HG02798 (cell line): ENCODE measurements at regions not wholly inside any gene's neighbourhood (a gene's known extent, or its start where the extent isn't known, plus 50 kb on each side); places are given as distances from the start of the nearest gene placed in this dataset.
A peak's percentile ranks its signal among the peaks of the same experiment; 100 is the strongest.

Experiments
- ATAC-seq: cut with Tn5 transposase; IDR thresholded peaks from one replicate; pipeline ENCODE4 v1.9.1; 2021; ENCODE audit warnings: mild to moderate bottlenecking; ENCODE audit not compliant: unreplicated experiment, poor library complexity

DNA sequence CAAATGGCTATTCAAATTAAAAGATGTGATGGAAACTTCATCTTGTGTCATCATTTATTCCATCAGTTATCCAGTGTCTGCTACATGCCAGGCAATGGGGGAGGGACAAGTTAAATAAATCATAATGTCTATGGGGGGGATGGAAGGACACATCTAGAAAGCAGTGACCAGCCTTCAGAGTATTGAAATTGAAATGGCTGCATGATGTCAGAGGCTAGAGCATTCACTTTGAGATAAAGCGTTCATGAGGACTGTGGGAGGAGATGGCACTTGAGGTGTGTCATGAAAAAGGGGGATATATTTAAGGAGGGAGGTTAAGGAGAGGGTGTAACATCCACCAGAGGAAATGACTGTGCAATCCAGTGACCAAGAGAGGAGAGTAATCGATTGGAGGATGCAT is 50.6 kb downstream of the SLIT2 start:
- ATAC-seq = no peak

GRCh38 chr4:20305976-20306375 is 54.3 kb downstream of the SLIT2 start:
- ATAC-seq = no peak

GRCh38 chr4:20311856-20312255 is 60.2 kb downstream of the SLIT2 start:
- no peak for ATAC-seq

GRCh38 chr4:20313237-20314030 is 61.7 kb downstream of the SLIT2 start:
- peak; percentile 59 for ATAC-seq

DNA sequence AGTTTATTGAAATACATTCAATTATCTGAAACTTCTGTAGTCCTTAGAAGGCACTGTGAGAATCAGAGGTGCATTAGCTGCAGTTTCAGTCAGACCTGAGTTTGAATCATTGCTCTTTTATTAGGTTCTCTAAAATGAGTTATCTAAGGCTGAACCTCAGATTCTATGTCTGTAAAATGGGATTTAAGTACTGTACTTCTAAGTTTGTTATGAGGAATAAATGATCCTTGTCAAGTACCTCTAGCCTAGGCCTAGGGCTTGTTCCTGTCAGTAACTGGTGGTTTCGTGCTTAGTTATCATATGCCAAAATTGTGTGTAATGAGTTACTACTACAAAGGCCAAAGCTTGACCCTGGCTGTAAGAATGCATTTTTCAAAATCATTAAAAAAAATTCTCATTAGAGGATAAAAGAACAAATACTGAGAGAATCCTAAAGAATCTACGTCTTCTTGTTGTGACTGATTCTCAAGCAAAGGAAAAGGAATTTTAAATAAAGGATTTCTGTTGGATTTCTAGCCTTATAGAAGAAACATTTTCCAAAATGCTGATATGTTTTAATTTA is 65.8 kb downstream of the SLIT2 start:
- ATAC-seq = no peak

DNA sequence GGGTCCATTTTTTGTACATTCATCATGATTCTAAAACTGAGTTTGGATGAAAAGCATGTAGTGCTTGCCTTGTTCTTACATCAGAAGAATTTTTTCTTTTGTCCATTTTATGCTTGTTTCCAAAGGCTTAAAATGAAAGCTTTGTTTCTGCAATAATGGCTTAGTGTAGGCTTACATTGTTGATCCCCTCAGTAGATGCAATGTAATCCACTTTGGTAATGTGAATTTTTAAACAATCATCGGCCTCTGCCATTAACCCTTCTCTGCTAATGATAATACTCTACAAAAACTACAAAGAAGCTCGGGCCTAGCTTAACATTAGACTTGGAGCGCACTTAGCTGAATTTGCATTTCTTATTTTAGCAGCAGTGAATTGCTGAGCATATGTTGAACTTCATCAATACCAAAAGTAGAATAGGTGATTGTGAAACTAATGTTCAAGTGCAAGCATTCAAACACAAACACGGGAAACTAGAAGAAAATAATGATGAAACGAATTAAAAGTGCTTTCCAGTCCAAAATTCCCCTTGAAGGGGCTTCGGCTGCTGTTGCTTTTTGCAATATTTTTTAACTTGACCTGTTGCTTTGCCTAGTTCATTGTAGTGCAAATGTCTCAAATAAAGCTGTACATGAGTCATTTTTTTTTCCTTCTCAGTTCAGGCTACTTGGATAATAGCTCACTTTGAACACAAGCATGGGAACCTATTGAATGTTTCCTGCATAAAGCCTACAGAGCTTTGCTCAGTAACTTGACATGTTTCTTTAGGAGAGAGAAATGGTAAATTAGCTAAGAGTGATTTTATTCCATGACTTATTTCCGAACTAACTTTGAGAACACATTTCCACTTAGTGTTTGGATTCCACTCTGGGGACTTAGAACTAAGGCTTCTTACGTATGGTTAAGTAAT is 66.5 kb downstream of the SLIT2 start:
- peak; percentile 52 for ATAC-seq

DNA sequence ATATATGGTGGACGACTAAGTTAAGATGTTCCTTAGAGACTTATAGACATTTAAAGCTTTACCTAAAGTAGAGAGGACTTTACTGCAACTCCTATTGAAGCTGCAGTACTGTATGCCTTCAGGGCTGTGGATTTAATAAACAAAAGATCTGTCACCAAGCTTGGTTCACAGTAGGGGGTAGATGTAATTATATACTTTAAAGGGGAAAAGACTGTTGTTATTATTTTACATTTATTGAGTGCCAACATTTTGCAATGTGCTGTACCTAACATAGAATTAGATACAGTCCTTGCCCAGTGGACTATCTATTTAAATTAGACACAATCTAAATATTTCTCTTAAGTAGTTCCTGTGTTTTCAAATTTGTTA is 67.2 kb downstream of the SLIT2 start:
- no peak for ATAC-seq

DNA sequence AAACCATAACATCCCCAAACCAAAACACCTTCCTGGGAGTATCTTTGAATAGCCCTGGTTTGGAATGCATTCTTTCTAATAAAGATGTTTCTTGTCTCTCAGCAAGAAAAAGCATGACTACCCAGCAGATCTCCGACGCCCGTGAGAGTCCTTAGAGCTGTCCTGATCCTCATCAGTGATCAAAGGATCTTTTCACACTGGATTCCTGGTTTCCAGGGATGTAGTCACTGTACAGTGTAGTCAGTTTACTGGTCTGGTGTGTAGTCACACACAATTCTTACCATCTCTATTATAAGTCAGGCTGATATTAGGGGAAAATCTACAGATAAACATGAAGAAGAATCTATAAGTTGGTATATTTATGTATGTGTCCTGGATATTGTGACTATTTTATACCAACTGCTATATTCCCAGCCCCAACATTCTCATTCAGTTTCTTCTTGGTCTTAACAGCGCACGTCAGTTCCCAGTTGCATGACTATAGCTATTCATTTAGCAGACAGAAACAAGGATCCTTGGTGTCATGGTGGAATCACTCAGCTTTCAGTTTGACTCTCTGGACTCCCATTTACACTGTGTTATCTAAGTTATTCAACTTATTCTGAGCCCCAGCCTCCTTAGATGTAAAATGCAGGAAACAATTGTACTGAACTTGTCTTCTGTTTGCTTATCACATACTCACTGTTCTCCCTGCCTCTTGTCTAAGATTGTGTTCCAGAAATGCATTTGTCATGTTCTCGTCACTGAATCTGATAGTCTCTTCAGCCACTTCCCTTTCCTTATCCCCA is 68.3 kb downstream of the SLIT2 start:
- ATAC-seq = no peak

- ATAC-seq = no peak
These were observed 72.3 kb downstream of the SLIT2 start for GRCh38 chr4:20323991-20324390.

GRCh38 chr4:20326460-20326859 is 74.8 kb downstream of the SLIT2 start:
- no peak for ATAC-seq

DNA sequence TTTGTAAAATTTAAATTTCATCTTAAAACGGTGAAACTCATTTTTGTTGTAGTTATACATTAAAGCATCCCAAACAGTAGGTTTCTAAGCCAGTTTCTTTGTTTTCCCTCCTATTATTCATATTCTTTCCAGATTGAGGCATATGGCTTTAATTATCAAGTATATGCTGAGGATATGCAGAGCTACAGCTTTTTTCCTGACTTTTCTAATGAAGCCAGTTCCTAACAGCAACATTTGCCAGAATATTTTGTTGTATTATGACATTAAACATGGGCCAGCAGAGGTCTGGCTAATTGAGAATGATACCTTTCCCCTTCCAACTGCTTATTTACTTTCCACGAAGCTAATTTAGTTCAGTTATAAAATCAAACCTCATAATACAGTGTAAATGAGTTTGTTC is 75.3 kb downstream of the SLIT2 start:
- no peak for ATAC-seq

- no peak for ATAC-seq
These were observed 76.1 kb downstream of the SLIT2 start for GRCh38 chr4:20327808-20328207.

DNA sequence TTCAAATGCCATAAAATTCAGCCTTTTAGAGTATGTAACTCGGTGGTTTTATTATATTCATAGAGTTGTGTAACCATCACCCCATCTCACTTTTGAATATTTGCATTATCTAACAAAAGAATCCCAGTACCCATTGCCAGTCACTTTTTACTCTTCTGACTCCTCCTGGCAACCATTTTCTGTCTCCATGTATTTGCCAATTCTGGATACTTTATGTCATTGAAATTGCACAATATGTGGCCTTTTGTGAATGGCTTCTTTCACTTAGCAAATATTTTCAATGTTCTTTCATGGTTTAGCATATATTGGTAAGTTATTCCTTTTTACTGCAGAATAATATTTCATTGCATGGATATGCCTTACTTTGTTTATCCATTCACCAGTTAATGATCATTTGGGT is 79.9 kb downstream of the SLIT2 start:
- no peak for ATAC-seq

- no peak for ATAC-seq
These were observed 81.5 kb downstream of the SLIT2 start for GRCh38 chr4:20333141-20333715.

DNA sequence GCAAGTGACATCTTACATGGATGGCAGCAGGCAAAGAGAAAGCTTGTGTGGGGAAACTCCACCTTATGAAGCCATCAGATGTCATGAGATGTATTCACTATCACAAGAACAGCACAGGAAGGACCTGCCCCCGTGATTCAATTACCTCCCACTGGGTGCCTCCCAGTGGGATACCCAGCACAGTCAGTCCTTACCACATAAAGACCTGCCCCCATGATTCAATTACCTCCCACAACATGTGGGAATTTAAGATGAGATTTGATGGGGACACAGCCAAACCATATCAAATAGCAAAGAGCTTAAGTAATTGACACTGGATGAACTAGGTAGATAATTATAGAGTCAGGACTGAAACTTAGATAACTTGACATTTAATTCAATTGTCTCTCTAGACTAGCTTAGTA is 85.6 kb downstream of the SLIT2 start:
- no peak for ATAC-seq

DNA sequence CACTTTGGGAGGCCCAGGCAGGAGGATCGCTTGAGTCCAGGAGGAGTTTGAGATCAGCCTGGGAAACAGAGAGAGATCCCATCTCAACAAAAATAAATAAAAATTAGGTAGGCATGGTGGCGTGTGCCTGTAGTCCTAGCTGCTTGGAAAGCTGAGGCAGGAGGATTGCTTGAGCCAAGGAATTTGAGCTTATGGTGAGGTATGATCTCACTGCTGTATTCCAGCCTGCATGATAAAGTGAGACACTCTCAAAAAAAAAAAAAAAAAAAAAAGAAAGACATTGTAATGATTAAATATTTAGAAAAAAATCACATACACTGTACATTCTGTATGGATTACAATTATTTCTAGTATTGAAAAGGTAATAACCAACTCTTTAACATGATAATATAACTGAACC is 87.1 kb downstream of the SLIT2 start:
- ATAC-seq = no peak

GRCh38 chr4:20341134-20341738 is 89.5 kb downstream of the SLIT2 start:
- ATAC-seq = no peak

DNA sequence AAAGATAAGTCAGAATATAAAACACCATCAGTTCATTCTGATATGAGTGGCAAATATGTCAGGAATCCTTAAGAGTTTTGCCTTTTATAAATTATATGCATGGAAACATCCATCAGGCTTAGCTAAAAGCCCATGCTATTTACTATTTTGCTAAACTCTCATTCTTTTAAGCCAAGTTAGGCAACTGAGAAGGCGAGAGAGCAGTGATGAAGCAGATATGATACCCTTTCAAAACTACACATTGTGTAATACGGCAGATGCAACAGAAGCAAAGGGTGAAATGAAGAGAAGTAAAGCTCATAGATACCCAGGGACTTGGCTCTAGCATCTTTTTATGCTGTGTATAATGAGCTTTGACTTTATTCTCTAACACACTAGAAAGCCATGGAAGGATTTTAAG is 95.8 kb downstream of the SLIT2 start:
- ATAC-seq = no peak

DNA sequence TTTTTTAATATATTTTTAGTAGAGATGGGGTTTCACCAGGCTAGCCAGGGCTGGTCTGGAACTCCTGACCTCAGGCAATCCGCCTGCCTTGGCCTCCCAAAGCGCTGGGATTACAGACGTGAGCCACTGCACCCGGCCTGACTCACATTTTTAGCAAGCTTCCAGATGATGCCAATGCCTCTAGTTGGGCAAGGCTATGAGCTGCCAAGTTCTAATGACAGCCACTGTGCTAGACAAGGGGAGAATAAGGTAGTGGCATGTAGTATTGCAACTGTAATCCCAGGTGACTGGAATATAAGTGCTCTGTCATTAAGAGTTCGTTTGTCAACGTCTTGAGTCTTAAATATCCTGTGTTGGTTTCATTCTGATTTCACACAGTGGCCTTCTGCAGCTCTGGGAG is 96.7 kb downstream of the SLIT2 start:
- no peak for ATAC-seq
